ENCODE measurements at regions not wholly inside any gene's neighbourhood (a gene's known extent, or its start where the extent isn't known, plus 50 kb on each side); places are given as distances from the start of the nearest gene placed in this dataset.

- no peak overlapping the region for H3K4me3 ChIP-seq (ENCODE audit: low read depth, low read length)
Observed at GRCh38 chr13:111448504-111448903, 128.1 kb downstream of the TEX29 start.

GRCh38 chr13:111449041-111449440 is 128.6 kb downstream of the TEX29 start:
- H3K4me3 ChIP-seq (ENCODE audit: low read depth, low read length) = no peak overlapping the region

DNA sequence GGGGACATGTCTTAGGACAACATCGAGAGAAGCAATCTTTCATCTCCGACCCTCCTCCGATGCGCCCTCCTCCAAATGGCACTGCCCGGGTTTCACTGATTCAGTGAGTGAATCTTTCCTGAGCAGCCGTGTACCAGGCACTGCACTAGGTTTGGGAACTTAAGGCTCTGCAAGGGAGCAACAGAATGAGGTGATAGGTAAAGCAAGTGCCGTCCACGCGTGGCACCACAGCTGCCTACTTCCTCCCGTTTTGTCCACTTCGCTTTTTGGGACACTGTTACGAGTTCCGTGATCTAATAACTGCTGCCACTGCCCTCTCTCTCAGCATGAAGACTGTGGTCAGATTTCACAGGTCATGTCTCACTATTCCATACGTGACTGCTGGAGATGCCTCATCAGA is 131.0 kb downstream of the TEX29 start:
- no peak overlapping the region for H3K4me3 ChIP-seq (ENCODE audit: low read depth, low read length)

- H3K4me3 ChIP-seq (ENCODE audit: low read depth, low read length) = no peak overlapping the region
Observed at GRCh38 chr13:111456452-111457230, 136.2 kb downstream of the TEX29 start.

DNA sequence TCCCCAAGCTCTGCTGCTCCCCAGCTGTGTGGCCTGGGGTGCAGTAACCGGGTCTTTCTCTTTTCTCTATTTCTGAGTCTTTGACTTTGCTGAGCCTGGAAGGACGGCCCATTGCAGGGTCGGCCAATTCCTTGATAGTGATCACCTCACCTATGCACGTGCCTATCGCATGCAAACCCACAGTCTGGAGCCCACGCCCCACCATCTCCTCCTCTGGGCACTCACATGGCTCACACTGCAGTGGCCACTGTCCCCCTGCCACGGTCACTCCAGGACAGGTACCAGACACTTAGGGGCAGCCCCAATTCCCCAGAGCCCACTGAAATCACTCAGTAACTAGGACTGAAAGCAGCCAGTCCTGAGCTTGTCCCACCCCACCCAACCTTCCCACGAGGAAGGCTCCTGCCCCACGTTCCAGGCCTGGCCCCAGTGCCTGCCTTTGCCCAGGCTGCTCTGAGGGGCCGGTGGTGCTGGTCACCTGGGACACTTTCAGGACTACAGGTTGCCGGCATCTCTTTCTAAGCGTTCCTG is 137.6 kb downstream of the TEX29 start:
- no peak overlapping the region for H3K4me3 ChIP-seq (ENCODE audit: low read depth, low read length)

DNA sequence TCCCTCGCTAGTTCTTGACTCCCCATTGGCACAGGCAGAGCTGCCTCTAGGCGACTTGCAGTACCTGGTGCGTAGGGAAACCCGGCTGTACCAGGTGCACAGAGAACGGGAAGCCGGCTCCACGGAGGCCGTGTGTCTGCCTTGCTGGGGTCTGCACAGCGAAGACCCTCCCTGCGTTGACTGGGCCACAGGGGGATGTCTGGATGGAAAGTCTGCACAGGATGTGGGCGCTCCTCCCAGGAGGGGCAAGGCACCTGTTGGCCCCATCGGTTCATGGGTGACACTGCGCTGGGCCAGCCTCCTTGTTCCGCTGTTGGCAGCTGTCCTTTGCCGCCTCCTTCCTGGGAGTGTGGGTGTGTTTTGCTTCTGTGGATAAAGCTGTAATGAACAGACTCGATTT is 138.3 kb downstream of the TEX29 start:
- H3K4me3 ChIP-seq (ENCODE audit: low read depth, low read length) = no peak overlapping the region

DNA sequence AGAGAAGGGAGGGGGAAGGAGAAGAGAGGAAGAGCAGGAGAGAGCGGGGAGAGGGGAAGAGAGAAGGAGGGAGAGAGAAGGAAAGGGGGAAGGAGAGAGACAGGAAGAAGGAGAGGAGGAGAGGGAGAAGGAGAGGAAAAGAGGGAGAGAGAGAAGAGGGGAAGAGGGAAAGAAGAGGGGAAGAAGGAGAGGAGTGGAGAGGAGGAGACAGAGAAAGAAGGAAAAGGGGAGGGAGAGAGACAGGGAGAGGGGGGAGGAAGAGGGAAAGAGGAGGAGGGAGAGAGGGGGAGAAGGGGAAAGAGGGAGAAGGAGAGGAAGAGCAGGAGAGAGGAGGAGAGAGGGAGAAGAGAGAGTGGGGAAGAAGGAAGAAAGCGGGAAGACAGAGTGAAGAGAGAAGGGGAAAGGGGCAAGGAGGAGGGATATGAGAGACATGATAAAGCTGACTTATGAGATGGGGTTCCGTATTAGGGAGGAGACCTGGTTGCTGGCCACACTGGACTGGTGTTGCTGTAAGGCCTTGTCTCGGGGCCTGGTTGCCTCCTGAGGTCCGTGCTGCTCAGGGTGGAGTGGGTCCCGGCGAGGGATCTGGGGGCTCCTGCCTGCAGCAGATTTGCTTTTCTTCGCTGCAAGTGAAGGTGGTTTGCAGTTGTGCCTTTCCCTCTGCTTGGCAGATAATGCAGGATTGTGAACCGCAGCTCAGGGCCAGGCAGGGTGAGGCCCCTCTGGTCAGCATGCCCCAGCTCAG is 139.5 kb downstream of the TEX29 start:
- H3K4me3 ChIP-seq (ENCODE audit: low read depth, low read length) = no peak overlapping the region

DNA sequence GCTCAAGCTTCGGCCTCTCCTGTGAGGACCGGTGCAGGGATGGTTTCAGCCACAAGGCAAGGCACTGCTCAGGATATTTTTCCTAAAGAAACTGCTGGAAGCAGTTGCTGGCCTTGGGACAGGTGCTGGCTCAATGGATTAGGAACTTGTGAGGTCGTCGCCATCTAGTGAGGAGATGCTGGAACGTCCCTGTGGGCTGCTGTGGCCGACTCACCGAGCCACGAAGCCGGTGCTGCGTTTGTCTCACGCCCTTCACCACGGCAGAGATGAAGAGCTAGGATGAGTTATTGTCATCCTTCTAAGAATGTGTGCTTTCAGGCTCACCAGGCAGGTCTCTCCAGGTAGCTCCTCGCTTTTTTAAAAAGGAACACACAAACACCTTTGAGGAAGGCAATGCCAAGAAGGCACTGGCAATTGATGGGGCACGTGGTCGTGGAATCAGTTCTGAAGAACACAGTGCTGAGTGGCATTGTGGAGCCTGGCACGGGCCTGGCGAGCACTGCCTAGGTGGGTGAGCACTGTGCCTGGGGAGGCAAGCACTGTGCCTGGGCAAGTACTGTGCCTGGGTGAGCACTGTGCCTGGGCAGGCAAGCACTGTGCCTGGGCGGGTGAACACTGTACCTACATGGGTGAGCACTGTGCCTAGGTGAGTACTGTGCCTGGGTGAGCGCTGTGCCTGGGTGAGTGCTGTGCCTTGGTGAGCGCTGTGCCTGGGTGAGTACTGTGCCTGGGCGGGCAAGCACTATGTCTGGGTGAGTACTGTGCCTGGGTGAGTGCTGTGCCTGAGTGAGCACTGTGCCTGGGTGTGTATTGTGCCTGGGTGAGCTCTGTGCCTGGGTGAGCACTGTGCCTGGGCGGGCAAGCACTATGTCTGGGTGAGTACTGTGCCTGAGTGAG is 140.4 kb downstream of the TEX29 start:
- no peak overlapping the region for H3K4me3 ChIP-seq (ENCODE audit: low read depth, low read length)

DNA sequence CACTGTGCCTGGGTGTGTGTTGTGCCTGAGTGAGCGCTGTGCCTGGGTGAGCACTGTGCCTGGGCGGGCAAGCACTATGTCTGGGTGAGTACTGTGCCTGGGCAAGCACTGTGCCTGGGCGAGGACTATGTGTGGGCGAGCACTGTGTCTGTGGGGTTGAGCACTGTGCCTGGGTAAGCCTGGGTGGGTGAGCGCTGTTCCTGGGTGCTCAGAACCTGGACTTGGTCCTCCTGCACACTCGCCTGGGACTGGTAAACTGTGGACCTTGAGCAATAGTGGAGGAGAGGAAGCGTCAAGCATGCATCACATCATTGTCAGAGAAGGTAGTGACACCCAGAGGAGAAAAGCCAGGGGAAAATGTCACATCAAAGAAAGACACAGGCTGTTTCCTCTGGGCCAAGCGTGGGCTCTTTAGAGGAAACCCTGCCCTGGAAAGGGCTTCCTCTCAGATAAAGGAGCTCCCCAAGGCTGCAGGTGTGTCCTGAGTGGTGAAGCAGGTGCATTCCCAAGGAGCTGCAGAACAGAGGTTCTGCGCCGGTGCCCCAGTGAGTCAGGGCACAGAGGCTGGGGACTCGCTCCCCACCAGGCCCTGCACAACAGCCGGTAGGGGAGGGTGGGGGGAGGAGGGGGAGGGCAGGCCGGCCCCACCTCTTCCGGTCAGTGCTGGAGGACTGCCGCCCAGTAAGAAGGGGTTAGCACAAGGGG is 141.2 kb downstream of the TEX29 start:
- no peak overlapping the region for H3K4me3 ChIP-seq (ENCODE audit: low read depth, low read length)

DNA sequence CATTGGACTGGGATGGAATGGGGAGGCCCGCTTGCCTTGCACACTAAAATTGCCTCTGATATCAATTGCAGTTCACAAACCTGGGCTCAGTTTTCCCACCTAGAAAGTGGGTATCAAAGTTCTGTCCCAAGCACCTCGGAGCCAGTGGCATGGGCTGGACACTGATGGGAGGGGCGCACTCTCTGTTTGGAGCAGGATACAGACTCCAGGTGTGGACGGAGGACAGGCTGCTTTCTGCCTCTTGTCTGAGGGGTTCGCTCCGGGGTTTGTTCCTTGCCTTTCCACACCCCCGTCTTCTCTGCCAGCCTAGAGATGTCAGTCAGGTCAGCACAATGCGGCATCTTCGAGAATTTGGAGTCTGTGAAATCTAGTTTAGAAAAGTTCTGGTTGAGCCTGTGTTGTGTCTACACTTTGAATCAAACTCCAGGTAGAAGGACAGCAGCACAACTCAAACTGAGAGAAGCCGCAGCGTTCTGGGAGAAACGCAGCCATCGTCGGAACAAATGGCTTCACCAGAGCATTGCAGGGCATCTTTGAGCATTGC is 141.9 kb downstream of the TEX29 start:
- H3K4me3 ChIP-seq (ENCODE audit: low read depth, low read length) = no peak overlapping the region

GRCh38 chr13:111462944-111463343 is 142.5 kb downstream of the TEX29 start:
- H3K4me3 ChIP-seq (ENCODE audit: low read depth, low read length) = no peak overlapping the region

DNA sequence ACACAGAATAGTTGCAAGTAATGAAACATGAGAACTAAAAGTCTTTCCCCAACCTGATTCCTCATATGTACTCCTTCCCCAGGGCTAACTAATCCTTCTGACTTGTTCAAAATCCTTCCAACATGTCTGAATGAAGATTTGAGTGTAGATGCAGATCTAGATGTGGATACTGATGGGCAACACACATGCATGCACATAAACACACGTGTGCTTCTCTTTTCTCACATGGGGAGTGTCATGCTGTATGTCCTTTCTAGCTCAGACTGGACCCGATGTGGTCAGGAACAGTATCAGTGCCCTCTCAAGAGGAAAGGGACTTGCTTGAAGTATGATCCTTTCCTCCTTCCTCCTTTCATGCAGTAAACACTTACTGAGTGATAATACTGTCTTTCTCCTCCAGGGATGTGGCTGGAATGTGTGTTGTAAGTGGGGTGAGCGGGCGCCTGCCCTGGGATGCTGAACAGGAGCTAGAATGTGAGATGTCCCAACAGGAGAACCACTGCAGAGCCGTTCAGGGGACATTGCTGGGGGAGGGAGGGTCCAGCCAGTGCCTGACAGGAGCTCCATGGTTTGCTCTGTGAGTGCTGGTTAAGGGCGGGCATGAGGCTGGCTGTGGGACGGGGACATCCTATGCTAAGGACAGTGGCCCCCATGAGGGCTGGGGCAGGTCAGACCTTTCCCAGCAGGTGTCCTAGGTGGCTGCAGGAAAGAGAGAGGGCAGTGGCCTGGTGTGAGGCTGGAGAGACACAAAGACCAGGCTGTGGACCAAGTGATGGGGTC is 146.9 kb downstream of the TEX29 start:
- no peak overlapping the region for H3K4me3 ChIP-seq (ENCODE audit: low read depth, low read length)

DNA sequence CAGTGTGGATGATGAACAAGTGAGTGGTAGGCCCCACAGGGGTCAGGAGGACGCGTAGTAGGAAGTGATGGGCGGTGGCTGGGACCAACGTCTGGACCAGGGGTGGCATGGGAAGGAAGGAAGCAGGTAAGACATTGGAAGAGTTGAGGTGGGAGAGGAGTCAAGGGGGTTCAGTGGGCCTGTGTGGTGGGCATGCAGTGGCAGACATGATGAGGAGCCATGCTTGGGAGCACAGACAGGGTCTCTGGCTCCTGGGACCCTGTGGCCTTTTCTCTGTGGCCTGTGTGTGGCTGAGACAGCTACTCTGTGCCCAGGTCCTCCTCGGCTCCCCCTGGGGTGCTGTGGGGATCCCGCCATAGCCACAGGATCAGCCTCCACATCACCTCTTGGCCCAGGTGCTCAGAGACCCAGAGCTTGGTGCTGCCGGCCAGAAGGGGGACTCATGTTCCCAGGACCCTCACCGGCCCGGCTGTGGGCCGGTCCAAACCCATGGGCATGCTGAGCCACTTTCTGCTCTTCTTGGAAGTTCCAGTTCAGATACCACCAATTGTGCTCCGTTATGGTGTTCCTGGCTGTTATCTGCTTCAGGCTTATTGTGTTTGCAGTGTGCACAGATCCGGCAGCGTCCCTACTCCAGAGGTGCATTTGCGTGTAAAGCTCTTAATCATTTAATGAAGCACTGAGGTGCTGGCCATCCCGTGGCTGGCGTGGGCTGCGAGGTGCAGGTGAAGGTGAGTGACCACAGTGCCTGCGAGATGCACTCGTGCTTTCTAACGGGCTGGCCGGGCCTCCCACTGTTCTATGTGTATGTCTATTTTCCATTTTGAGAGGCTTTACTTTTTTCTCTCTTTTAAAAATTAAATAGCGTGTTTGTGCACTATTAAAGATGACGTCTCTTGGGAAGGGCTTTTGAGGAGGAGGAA is 147.9 kb downstream of the TEX29 start:
- no peak overlapping the region for H3K4me3 ChIP-seq (ENCODE audit: low read depth, low read length)

GRCh38 chr13:111469450-111469849 is 149.0 kb downstream of the TEX29 start:
- H3K4me3 ChIP-seq (ENCODE audit: low read depth, low read length) = no peak overlapping the region

DNA sequence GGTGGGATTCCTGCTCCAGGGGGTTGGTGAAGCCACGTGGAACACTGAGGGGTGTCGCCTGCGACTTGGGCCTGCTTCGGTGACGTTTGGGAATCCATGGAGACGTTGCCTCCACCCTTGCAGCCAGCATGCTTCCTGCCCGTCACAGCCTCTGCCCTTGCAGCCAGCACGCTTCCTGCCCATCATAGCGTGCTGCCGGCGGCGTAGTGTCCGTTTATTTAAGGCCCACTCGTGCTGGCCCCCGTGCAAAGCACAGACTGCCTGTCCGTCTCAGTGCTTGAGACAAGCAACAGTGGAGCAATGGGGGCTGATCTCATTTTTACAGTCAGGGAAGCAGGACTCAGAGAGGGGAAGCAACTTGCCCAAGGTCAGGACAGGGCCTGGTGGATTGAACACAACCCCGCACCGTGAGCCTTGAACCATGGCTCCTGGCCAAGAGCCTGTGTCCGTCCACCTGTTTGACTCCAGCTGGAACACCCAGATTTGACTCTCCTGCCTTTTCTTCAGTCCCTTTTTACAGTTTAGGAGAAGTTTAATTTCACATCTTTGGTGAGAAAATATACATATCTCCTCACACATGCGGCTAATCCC is 149.6 kb downstream of the TEX29 start:
- H3K4me3 ChIP-seq (ENCODE audit: low read depth, low read length) = no peak overlapping the region

- no peak overlapping the region for H3K4me3 ChIP-seq (ENCODE audit: low read depth, low read length)
Observed at GRCh38 chr13:111470933-111471332, 150.5 kb downstream of the TEX29 start.

GRCh38 chr13:111472083-111472482 is 151.6 kb downstream of the TEX29 start:
- H3K4me3 ChIP-seq (ENCODE audit: low read depth, low read length) = no peak overlapping the region

Measured in iPS-11a (cell line).